H1 (cell line): ENCODE measurements at regions not wholly inside any gene's neighbourhood (a gene's known extent, or its start where the extent isn't known, plus 50 kb on each side); places are given as distances from the start of the nearest gene placed in this dataset.

Source experiments
- JUND ChIP-seq: IDR thresholded peaks from 2 replicates; pipeline ENCODE4 v1.6.1; 2011; ENCODE audit warnings: mild to moderate bottlenecking, improper control_type of control experiment, low read length
- TAF7 ChIP-seq: optimal IDR thresholded peaks from 2 replicates; pipeline ENCODE3; 2011; ENCODE audit warnings: low read depth, mild to moderate bottlenecking, inconsistent platforms, low read length, moderate library complexity, borderline replicate concordance
- TF ChIP-seq, protein P1 (sequence below): fragments of 300-600 bp; sonication (generic); IDR thresholded peaks from 2 replicates; pipeline ENCODE4 v1.7.1; 2012; ENCODE audit warnings: low read length, moderate library complexity, mild to moderate bottlenecking, inconsistent platforms; ENCODE audit not compliant: insufficient replicate concordance

GRCh38 chr10:4117604-4118003 is 332.6 kb upstream of the KLF6 start (continued):
- TF ChIP-seq, protein P1, sequence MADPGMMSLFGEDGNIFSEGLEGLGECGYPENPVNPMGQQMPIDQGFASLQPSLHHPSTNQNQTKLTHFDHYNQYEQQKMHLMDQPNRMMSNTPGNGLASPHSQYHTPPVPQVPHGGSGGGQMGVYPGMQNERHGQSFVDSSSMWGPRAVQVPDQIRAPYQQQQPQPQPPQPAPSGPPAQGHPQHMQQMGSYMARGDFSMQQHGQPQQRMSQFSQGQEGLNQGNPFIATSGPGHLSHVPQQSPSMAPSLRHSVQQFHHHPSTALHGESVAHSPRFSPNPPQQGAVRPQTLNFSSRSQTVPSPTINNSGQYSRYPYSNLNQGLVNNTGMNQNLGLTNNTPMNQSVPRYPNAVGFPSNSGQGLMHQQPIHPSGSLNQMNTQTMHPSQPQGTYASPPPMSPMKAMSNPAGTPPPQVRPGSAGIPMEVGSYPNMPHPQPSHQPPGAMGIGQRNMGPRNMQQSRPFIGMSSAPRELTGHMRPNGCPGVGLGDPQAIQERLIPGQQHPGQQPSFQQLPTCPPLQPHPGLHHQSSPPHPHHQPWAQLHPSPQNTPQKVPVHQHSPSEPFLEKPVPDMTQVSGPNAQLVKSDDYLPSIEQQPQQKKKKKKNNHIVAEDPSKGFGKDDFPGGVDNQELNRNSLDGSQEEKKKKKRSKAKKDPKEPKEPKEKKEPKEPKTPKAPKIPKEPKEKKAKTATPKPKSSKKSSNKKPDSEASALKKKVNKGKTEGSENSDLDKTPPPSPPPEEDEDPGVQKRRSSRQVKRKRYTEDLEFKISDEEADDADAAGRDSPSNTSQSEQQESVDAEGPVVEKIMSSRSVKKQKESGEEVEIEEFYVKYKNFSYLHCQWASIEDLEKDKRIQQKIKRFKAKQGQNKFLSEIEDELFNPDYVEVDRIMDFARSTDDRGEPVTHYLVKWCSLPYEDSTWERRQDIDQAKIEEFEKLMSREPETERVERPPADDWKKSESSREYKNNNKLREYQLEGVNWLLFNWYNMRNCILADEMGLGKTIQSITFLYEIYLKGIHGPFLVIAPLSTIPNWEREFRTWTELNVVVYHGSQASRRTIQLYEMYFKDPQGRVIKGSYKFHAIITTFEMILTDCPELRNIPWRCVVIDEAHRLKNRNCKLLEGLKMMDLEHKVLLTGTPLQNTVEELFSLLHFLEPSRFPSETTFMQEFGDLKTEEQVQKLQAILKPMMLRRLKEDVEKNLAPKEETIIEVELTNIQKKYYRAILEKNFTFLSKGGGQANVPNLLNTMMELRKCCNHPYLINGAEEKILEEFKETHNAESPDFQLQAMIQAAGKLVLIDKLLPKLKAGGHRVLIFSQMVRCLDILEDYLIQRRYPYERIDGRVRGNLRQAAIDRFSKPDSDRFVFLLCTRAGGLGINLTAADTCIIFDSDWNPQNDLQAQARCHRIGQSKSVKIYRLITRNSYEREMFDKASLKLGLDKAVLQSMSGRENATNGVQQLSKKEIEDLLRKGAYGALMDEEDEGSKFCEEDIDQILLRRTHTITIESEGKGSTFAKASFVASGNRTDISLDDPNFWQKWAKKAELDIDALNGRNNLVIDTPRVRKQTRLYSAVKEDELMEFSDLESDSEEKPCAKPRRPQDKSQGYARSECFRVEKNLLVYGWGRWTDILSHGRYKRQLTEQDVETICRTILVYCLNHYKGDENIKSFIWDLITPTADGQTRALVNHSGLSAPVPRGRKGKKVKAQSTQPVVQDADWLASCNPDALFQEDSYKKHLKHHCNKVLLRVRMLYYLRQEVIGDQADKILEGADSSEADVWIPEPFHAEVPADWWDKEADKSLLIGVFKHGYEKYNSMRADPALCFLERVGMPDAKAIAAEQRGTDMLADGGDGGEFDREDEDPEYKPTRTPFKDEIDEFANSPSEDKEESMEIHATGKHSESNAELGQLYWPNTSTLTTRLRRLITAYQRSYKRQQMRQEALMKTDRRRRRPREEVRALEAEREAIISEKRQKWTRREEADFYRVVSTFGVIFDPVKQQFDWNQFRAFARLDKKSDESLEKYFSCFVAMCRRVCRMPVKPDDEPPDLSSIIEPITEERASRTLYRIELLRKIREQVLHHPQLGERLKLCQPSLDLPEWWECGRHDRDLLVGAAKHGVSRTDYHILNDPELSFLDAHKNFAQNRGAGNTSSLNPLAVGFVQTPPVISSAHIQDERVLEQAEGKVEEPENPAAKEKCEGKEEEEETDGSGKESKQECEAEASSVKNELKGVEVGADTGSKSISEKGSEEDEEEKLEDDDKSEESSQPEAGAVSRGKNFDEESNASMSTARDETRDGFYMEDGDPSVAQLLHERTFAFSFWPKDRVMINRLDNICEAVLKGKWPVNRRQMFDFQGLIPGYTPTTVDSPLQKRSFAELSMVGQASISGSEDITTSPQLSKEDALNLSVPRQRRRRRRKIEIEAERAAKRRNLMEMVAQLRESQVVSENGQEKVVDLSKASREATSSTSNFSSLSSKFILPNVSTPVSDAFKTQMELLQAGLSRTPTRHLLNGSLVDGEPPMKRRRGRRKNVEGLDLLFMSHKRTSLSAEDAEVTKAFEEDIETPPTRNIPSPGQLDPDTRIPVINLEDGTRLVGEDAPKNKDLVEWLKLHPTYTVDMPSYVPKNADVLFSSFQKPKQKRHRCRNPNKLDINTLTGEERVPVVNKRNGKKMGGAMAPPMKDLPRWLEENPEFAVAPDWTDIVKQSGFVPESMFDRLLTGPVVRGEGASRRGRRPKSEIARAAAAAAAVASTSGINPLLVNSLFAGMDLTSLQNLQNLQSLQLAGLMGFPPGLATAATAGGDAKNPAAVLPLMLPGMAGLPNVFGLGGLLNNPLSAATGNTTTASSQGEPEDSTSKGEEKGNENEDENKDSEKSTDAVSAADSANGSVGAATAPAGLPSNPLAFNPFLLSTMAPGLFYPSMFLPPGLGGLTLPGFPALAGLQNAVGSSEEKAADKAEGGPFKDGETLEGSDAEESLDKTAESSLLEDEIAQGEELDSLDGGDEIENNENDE: no peak
- TF ChIP-seq TAF7 (no peak), JUND (no peak)
- TF ChIP-seq, all 59 proteins: peak for 0
